SIG-M5 treated with dmso at 0.1 percent for 504 hours (cell line): ENCODE measurements at regions not wholly inside any gene's neighbourhood (a gene's known extent, or its start where the extent isn't known, plus 50 kb on each side); places are given as distances from the start of the nearest gene placed in this dataset.
"Not testable (repeated sequence)": the region's sequence is repeated elsewhere in the genome, so short reads cannot be mapped to it uniquely, and the experiment has no call there.

ENCODE experiments used
- DNase-seq: peaks from one replicate; lab custom pipeline; 2025; ENCODE audit not compliant: unreplicated experiment; lab: John Stamatoyannopoulos, UW

- no peak for DNase-seq
Measured at GRCh38 chr12:46982629-46983392, 96.6 kb upstream of the PCED1B start.

- no peak for DNase-seq
Measured at GRCh38 chr12:46983393-46983793, 96.0 kb upstream of the PCED1B start.

GRCh38 chr12:46983959-46984841 lies 95.2 kb upstream of the PCED1B start:
- peak; percentile 55 for DNase-seq

GRCh38 chr12:46985816-46986215 lies 93.6 kb upstream of the PCED1B start:
- DNase-seq = no peak

- DNase-seq = not testable (repeated sequence)
Measured at GRCh38 chr12:46988122-46988521, 91.3 kb upstream of the PCED1B start.

- no peak for DNase-seq
Measured at GRCh38 chr12:46990211-46990610, 89.2 kb upstream of the PCED1B start.

- DNase-seq = not testable (repeated sequence)
Measured at GRCh38 chr12:46992051-46992450, 87.4 kb upstream of the PCED1B start.

- no peak for DNase-seq
Measured at GRCh38 chr12:46998811-46999368, 80.5 kb upstream of the PCED1B start.

GRCh38 chr12:47004634-47005033 lies 74.8 kb upstream of the PCED1B start:
- DNase-seq = no peak

- no peak for DNase-seq
Measured at GRCh38 chr12:47007048-47007447, 72.4 kb upstream of the PCED1B start.

- DNase-seq = no peak
Measured at GRCh38 chr12:47012552-47012951, 66.9 kb upstream of the PCED1B start.

- no peak for DNase-seq
Measured at GRCh38 chr12:47014474-47014873, 64.9 kb upstream of the PCED1B start.

- DNase-seq = no peak
Measured at GRCh38 chr12:47015381-47015780, 64.0 kb upstream of the PCED1B start.

- no peak for DNase-seq
Measured at GRCh38 chr12:47017041-47017713, 62.2 kb upstream of the PCED1B start.

GRCh38 chr12:47017901-47018475 lies 61.4 kb upstream of the PCED1B start:
- DNase-seq = no peak

- no peak for DNase-seq
Measured at GRCh38 chr12:47020211-47020821, 59.1 kb upstream of the PCED1B start.

- peak; percentile 71 for DNase-seq
Measured at GRCh38 chr12:47021298-47021697, 58.1 kb upstream of the PCED1B start.

- no peak for DNase-seq
Measured at GRCh38 chr12:47022296-47022695, 57.1 kb upstream of the PCED1B start.

- no peak for DNase-seq
Measured at GRCh38 chr12:47023311-47023710, 56.1 kb upstream of the PCED1B start.

GRCh38 chr12:47023953-47024352 lies 55.5 kb upstream of the PCED1B start:
- DNase-seq = no peak
